ENCODE measurements at regions not wholly inside any gene's neighbourhood (a gene's known extent, or its start where the extent isn't known, plus 50 kb on each side); places are given as distances from the start of the nearest gene placed in this dataset.

- no peak for TF ChIP-seq CTCF (conservative IDR thresholded peaks at IDR 0.05 in 1 of 2, IDR thresholded peaks at IDR 0.05 in 1 of 2; ENCODE audit: low read depth in 1 of 2, low read length in 2 of 2)
- TF ChIP-seq EZH2 (IDR thresholded peaks at IDR 0.05; ENCODE audit: low read length, missing control alignments): no peak
Measured at GRCh38 chr10:3579845-3580244, 205.2 kb downstream of the KLF6 start.
